GM12864 (cell line): ENCODE measurements at regions not wholly inside any gene's neighbourhood (a gene's known extent, or its start where the extent isn't known, plus 50 kb on each side); places are given as distances from the start of the nearest gene placed in this dataset.
"Not testable (repeated sequence)": the region's sequence is repeated elsewhere in the genome, so short reads cannot be mapped to it uniquely, and the experiment has no call there.

ENCODE experiments used
- DNase-seq: peaks from one replicate; pipeline ENCODE4 v3.0.0-alpha.2; 2011; ENCODE audit warnings: low read depth
- H3K4me3 ChIP-seq: 2 replicates; pipeline ENCODE4 v1.5.1; 2011; ENCODE audit warnings: mild to moderate bottlenecking, low read depth, low read length, control low read depth
- CTCF ChIP-seq: IDR thresholded peaks from 2 replicates; pipeline ENCODE4 v1.5.1; 2011; ENCODE audit warnings: low read depth, mild to moderate bottlenecking, moderate library complexity, low read length, control low read depth, inconsistent platforms; ENCODE audit errors: missing control alignments

DNA sequence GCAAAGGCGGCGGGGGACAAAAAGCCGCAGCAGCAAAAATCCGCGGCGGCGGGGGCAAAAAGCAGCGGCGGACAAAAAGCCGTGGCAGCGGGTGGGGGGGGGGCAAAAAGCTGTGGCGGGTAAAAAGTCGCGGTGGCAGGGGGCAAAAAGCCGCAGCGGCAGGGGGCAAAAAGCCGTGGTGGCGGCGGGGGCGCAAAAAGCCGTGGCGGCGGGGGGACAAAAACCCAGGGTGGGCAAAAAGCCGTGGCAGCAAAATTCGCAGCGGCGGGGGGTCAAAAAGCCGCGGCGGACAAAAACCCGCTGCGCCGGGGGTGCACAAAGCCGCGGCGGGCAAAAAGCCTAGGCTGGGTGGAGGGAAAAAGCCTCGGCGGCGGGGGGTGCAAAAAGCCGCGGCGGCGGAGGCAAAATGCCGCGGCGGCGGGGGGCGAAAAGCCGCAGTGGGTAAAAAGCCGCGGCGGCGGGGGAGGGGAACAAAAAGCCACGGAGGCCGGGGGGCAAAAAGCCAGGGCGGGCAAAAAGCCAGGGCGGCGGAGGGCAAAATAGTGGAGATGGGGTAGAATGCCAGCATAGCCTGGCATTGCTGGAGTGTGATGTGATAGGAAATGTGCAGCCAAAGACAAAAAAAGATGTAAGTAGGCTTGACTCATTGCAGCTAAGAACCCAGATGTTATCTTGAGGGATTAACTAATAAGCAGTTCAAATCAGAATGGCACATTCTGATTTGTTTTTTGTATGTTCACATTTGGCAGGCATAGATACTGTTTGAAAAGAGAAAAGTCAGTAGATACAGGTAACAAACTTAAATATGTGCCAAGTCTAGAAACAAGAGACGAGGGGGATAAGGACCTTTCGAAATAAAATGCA is 1076.3 kb downstream of the RPIA start:
- no peak overlapping the region for H3K4me3 ChIP-seq
- TF ChIP-seq CTCF = no peak
- no peak for DNase-seq

- DNase-seq = no peak
- no peak overlapping the region for H3K4me3 ChIP-seq
- no peak for TF ChIP-seq CTCF
Observed at GRCh38 chr2:89775885-89776284, 1084.4 kb downstream of the RPIA start.

- no peak for DNase-seq
- no peak for TF ChIP-seq CTCF
- H3K4me3 ChIP-seq = no peak overlapping the region
Observed at GRCh38 chr2:89780318-89780717, 1088.8 kb downstream of the RPIA start.

DNA sequence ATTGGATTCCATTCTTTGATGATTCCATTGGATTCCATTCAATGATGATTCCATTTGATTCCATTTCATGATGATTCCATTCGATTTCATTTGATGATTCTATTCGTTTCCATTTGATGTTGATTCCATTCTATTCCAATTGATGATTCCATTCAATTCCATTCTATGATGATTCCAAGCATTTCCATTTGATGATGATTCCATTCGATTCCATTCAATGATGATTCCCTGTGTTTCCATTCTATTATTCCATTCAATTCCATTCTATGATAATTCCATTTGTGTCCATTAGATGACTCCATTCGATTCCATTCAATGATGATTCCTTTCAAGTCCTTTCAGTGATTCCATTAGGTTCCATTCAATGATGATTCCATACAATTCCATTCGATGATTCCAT is 1090.5 kb downstream of the RPIA start:
- no peak overlapping the region for H3K4me3 ChIP-seq
- TF ChIP-seq CTCF = no peak
- DNase-seq = no peak

DNA sequence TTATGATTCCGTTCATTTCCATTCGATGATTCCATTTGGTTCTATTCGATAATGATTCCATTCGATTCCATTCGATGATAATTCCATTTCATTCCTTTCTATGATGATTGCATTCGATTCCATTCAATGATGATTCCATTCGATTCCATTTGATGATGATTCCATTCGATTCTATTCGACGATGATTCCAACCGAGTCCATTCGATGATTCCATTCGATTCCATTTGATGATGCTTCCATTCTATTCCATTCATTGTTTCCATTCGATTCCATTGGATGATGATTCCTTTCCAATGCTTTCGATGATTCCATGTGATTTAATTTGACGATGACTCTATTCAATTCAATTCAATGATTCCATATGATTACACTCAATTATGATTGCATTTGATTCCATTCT is 1093.5 kb downstream of the RPIA start:
- no peak for TF ChIP-seq CTCF
- no peak for DNase-seq
- H3K4me3 ChIP-seq = no peak overlapping the region

DNA sequence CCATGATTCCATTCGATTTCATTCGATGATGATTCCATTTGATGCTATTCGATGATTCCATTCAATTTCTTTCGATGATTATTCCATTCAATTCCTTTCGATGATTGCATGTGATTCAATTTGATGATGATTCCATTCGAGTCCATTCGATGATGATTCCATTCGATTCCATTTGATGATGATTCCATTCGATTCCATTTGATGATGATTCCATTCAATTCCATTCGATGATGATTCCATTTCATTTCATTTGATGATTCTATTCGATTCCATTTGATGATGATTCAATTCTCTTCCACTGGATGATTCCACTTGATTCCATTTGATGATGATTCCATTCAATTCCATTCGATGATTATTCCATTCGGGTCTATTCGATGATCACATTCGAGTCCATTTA is 1094.1 kb downstream of the RPIA start:
- not testable (repeated sequence) for DNase-seq, H3K4me3 ChIP-seq

DNA sequence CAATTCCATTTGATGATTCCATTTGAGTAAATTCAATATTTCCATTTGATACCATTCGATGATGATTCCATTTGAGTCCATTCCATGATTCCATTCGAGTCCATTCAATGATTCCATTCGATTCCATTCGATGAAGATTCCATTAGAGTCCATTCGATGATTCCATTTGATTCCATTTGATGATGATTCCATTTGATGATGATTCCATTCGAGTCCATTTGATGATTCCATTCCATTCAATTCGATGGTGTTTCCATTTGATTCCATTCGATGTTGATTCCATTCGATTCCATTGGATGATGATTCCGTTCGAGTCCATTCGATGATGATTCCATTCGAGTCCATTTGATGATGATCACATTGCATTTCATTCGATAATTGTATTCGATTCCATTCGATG is 1095.2 kb downstream of the RPIA start:
- not testable (repeated sequence) for H3K4me3 ChIP-seq, DNase-seq

GRCh38 chr2:89795530-89795929 is 1104.1 kb downstream of the RPIA start:
- not testable (repeated sequence) for H3K4me3 ChIP-seq, DNase-seq
